Stimulated activated CD4-positive, alpha-beta T cell treated with anti-CD3 and anti-CD28 coated beads, Interleukin-12 subunit alpha, Interleukin-12 subunit beta, amount 100 ng/mL, for 4 hours (primary cell): ENCODE measurements at regions not wholly inside any gene's neighbourhood (a gene's known extent, or its start where the extent isn't known, plus 50 kb on each side); places are given as distances from the start of the nearest gene placed in this dataset.
"Not testable (repeated sequence)": the region's sequence is repeated elsewhere in the genome, so short reads cannot be mapped to it uniquely, and the experiment has no call there.

Experiments used
- DNase-seq: peaks from one replicate; pipeline ENCODE4 v3.0.0-alpha.2; 2020

DNA sequence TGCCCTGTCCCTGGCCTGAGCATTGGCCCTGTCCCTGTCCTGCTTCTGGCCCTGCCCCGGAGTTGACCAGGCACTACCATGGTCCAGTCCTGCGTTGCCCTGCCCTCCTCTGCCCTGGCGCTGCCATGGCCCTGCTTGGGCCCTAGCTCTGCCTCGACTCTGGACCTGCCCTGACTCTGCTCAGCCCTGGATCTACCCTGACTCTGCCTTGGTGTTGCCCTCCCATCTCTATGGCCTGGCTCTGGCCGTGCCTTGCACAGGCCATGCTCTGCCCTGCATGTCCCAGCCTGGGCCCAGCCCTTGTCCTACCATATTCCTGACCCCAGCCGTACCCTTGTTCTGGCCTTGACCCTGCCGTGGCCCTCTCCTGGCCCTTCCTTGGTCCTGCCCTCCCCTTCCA, 235.7 kb downstream of the GOLGA6L6 start:
- DNase-seq = not testable (repeated sequence)

DNA sequence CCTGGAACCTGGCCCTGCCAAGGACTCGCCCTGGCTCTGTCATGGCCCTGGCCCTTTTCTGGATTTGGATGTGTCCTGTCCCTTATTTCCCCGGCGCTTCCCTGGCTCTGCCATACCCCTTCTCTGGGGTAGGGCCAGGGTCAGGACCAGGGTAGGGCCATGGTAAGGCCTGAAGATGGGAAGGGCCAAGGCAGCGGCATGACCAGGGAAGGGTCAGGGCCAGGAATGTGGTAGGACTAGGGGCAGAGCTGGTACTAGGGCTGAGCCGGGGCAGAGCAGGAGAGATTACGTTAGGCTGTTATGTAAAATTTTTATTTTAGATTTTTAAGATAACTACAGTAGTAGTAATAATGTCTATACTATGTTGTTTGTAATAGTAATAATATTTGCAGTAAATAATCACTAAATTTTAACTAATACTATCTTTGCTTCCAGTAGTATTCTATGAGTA, 236.6 kb downstream of the GOLGA6L6 start:
- DNase-seq = not testable (repeated sequence)

DNA sequence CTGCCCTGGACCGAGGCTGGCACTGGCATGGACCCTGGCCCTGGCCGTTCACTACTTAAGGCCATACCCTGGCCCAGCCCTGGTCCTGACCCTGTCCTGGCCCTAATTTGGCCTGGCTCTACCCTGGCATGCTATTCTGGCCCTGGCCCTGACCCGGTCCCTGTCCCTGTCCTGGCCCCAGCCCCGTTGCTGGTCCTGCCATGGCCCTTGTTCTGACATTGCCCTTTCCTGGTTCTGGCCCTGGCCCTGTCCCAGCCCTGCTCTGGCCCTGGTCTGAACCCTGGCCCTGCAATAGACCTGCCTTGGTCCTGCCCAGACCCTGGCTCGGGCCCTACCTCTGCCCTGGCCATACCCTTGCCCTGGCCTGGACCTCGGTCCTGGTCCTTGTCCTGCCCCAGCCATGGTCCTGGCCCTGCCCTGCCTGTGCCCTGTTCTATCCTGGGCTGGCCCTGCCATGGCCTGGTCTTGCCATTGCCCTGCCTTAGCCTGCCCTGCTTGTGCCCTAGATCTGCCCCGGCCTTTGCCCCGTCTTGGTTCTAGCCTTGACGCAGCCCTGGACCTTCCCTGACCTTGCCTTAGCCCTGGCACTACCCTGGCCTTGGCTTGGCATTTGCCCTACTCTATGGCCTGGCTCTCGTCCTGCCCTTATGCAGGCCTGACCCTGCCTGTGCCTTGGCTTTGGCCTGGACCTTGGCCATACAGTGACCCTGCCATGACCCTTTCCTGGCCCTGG, 237.2 kb downstream of the GOLGA6L6 start:
- not testable (repeated sequence) for DNase-seq

- DNase-seq = not testable (repeated sequence)
Measured at GRCh38 chr15:20303248-20304171, 238.1 kb downstream of the GOLGA6L6 start.

- not testable (repeated sequence) for DNase-seq
Measured at GRCh38 chr15:20302141-20303069, 239.2 kb downstream of the GOLGA6L6 start.

- DNase-seq = not testable (repeated sequence)
Measured at GRCh38 chr15:20301471-20302081, 240.0 kb downstream of the GOLGA6L6 start.

DNA sequence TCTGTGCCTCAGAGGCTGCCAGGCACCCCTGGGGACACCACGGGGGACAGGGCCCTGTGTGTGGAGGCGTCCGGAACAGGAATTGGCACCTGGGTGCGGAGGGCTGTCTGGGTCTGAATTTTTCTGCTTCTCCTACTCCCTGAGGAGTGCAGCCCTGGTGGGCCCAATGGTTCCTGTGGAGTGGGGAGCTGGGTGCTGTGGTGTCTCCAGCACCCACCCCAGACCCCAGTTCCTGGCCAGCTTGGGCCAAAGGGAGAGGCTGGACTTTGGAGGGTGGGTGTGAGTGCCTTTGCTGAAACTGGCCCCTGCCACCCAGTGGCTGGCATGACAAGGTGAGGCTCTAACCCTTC, 240.6 kb downstream of the GOLGA6L6 start:
- DNase-seq = not testable (repeated sequence)

GRCh38 chr15:20300351-20301040, 241.1 kb downstream of the GOLGA6L6 start:
- DNase-seq = not testable (repeated sequence)

DNA sequence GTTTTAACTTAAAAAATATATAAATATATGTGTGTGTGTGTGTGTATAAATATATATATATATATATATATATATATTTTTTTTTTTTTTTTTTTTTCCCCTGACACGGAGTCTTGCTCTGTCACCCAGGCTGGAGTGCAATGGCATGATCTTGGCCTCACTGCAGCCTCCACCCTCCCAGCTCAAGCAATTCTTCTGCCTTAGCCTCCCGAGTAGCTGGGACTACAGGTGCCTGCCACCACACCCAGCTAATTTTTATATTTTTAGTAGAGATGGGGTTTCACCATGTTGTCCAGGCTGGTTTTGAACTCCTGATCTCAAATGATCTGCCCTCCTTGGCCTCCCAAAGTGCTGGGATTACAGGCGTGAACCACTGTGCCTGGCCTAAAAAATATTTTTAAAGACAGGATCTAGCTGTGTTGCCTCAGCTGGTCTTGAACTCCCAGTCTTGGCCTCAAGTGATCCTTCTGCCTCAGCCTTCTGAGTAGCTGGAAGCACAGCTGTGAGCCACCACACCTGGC, 243.9 kb downstream of the GOLGA6L6 start:
- not testable (repeated sequence) for DNase-seq

DNA sequence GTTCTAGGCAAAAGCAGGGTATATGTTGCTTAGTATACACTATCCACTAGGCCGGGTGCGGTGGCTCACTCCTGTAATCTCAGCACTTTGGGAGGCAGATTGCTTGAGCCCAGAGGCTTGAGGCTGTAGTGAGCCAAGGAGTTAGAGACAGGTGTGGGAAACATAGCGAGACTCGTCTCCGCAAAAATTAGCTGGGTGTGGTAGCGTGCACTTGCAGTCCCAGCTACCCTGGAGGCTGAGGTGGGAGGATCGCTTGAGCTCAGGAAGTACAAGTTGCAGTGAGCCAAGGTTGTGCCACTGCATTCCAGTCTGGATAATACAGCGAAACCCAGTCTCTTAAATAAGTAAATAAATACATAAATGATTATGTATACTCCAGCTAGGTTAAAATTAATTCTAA, 245.3 kb downstream of the GOLGA6L6 start:
- not testable (repeated sequence) for DNase-seq

DNA sequence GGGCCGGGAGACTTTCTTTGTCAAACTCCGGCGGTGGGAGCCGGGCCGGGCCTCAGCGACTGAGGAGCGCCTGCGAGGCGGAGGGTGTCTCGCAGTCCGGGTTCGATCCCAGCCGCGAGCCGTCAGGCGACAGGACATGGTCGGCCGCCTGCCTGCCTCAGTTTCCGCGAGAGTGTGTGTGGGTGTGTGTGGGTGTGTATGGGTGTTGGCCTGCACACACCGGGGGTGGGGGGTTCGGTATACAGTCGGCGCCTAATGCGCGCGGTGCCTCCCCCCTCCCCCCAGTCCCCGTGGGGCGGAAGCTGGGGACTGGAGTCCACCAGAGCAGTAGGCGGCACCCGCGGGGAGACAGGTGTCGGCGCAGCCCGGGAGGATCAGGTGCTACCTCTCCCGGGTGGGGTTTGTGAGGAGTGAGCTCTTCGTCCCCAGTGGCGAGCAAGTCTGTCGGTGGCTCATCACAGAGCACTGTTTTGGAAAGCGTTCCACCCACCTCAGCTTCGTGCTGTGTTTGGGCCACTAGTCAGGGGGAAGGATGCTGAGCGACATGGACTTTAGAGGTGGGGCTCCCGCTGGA, 246.3 kb downstream of the GOLGA6L6 start:
- DNase-seq = no peak

- no peak for DNase-seq
Measured at GRCh38 chr15:20294651-20295237, 246.9 kb downstream of the GOLGA6L6 start.

GRCh38 chr15:20292422-20293005, 249.1 kb downstream of the GOLGA6L6 start:
- not testable (repeated sequence) for DNase-seq

GRCh38 chr15:20291616-20292015, 250.0 kb downstream of the GOLGA6L6 start:
- DNase-seq = not testable (repeated sequence)

DNA sequence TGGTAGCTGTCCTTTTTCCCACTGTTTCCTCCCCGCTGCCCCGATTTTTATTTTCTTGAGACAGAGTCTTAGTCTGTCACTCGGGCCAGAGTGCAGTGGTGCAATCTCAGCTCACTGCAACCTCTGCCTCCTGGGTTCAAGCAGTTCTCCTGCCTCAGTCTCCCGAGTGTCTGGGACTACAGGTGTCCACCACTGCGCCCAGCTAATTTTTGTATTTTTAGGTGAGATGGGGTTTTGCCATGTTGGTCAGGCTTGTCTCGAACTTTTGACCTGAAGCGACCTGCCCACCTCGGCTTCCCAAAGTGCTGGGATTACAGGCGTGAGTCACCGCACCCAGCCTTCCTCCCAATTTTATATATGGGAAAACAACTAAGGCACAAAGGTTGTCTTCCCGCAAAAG, 251.0 kb downstream of the GOLGA6L6 start:
- not testable (repeated sequence) for DNase-seq

GRCh38 chr15:20289538-20290103, 252.0 kb downstream of the GOLGA6L6 start:
- DNase-seq = not testable (repeated sequence)

GRCh38 chr15:20288800-20289537, 252.6 kb downstream of the GOLGA6L6 start:
- DNase-seq = not testable (repeated sequence)

DNA sequence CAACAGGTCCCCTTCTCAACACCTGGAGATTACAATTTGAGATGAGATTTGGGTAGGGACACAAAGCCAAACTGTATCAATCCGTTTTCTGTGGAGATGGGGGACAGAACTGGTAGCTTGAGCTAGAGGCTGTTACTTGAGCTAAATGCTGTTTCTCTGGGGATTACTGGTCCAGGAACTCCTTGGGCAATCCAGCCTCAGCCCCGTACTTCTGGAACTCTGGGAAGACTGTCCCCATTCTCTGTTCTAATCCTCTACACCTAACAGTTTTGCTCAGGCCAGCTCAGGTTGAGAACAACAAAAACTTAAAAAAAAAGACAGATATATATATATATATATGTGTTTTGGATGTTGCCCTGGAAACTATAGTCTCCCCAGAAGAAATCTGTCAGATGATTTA, 255.0 kb downstream of the GOLGA6L6 start:
- not testable (repeated sequence) for DNase-seq
